Activated CD4-positive, alpha-beta memory T cell treated with anti-CD3 and anti-CD28 coated beads for 36 hours (primary cell): ENCODE measurements at regions not wholly inside any gene's neighbourhood (a gene's known extent, or its start where the extent isn't known, plus 50 kb on each side); places are given as distances from the start of the nearest gene placed in this dataset.
"Not testable (repeated sequence)": the region's sequence is repeated elsewhere in the genome, so short reads cannot be mapped to it uniquely, and the experiment has no call there.

Source experiments
- CTCF ChIA-PET: fragments of 350-600 bp; sonication (Branson Sonifier 250); formaldehyde crosslinking; loops from one replicate; lab custom pipeline; 2021; ENCODE audit warnings: antibody characterized with exemption, inconsistent platforms; lab: Charles Lee
- POLR2A ChIA-PET: fragments of 350-600 bp; sonication (Branson Sonifier 250); formaldehyde crosslinking; loops from one replicate; lab custom pipeline; 2021; ENCODE audit warnings: antibody characterized with exemption; lab: Charles Lee
- DNase-seq: peaks from one replicate; pipeline ENCODE4 v3.0.0-alpha.2; 2020
- H3K27ac Mint-ChIP-seq: one replicate; pipeline ENCODE4 v1.8.0; 2021; ENCODE audit warnings: mixed read lengths
- H3K27me3 Mint-ChIP-seq: one replicate; pipeline ENCODE4 v1.8.0; 2021; ENCODE audit warnings: mixed read lengths
- H3K36me3 Mint-ChIP-seq: one replicate; pipeline ENCODE4 v1.8.0; 2021; ENCODE audit warnings: mixed read lengths
- H3K4me1 Mint-ChIP-seq: one replicate; pipeline ENCODE4 v1.8.0; 2021; ENCODE audit warnings: low read depth, mixed read lengths
- H3K4me3 Mint-ChIP-seq: one replicate; pipeline ENCODE4 v1.8.0; 2021; ENCODE audit warnings: mild to moderate bottlenecking, mixed read lengths
- H3K9me3 Mint-ChIP-seq: one replicate; pipeline ENCODE4 v1.8.0; 2021; ENCODE audit warnings: mixed read lengths
- intact Hi-C: fragments of 100-400 bp; cut with micrococcal nuclease; formaldehyde crosslinking; loops from one replicate; pipeline ENCODE4 v1.15.1; 2023

DNA sequence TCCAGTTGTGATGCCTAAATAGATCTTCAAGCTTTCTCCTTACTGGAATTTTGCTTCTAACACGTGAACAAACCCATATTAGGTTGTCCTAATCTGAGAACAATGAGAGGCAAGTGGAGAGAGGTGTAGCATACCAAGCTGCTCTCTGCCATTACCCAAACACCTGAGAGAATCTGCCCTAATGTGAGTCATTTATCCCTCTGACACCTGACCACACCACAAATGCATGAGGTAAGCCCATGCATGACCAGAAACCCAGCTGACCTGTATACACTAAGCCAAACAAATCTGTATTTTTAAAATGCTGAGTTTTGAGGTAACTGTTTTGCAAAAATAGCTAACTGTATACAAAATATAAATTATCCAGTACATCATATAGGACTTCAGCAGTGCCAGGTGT lies 1458.1 kb upstream of the B3GALT2 start:
- Mint-ChIP-seq H3K9me3 (peaks cover 6% of the 10 kb centered on the region), H3K36me3 (no peaks in the 10 kb centered on the region), H3K27ac (no peak overlapping the region), H3K4me3 (no peak overlapping the region), H3K4me1 (no peaks in the 10 kb centered on the region), H3K27me3 (no peaks in the 10 kb centered on the region)
- ChIA-PET CTCF (interaction anchor here (0.6 kb wide), 1 partner anchor 339 kb away, joined by 3 read pairs; no protein-coding TSS in a partner anchor), POLR2A (no interaction called here)
- DNase-seq = no peak
- intact Hi-C loops = no loop called here

DNA sequence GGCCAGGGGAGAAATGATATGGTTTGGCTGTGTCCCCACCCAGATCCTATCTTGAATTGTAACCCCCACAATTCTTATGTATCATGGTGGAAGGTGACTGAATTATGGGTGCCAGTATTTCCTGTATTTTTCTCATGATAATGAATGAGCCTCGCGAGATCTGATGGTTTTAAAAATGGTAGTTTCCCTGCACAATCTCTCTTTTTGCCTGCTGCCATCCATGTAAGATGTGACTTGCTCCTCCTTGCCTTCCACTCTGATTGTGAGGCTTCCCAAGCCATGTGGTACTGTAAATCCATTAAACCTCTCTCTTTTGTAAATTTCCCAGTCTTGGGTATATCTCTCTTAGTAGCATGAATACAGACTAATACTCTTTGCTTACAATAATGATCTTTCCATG lies 1453.9 kb upstream of the B3GALT2 start:
- no peaks in the 10 kb centered on the region for H3K36me3 Mint-ChIP-seq
- intact Hi-C loops = no loop called here
- H3K4me1 Mint-ChIP-seq = no peaks in the 10 kb centered on the region
- POLR2A ChIA-PET = no interaction called here
- peaks cover 6% of the 10 kb centered on the region for H3K9me3 Mint-ChIP-seq
- DNase-seq = no peak
- no peak overlapping the region for H3K4me3 Mint-ChIP-seq
- H3K27me3 Mint-ChIP-seq = no peaks in the 10 kb centered on the region
- CTCF ChIA-PET = no interaction called here
- no peak overlapping the region for H3K27ac Mint-ChIP-seq

- POLR2A ChIA-PET = no interaction called here
- H3K4me1 Mint-ChIP-seq = no peaks in the 10 kb centered on the region
- intact Hi-C loops = no loop called here
- no peak overlapping the region for H3K27ac Mint-ChIP-seq
- no peak for DNase-seq
- no peaks in the 10 kb centered on the region for H3K36me3 Mint-ChIP-seq
- CTCF ChIA-PET = no interaction called here
- no peak overlapping the region for H3K4me3 Mint-ChIP-seq
- no peaks in the 10 kb centered on the region for H3K9me3 Mint-ChIP-seq
- H3K27me3 Mint-ChIP-seq = no peaks in the 10 kb centered on the region
Measured at GRCh38 chr1:194629011-194629410, 1442.6 kb upstream of the B3GALT2 start.

DNA sequence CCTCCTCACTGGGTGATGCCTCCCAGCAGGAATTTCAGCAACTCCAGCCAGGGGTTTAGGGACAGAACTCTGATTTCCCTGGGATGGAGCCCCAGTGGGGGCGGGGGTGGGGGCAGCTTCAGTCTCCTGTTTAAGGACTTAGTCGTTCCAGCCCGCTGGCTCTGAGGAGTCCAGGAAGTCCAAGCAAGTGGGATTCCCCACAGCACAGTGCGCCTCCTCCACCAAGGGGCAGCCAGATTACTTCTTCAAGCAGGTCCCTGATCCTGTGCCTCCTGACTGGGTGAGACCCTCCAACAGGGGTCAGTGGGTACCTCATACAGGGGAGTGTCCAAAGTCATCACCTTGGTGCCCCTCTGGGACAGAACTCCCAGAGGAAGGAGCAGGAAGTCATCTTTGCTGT lies 1438.4 kb upstream of the B3GALT2 start:
- H3K4me3 Mint-ChIP-seq = no peak overlapping the region
- DNase-seq = no peak
- no peaks in the 10 kb centered on the region for H3K4me1 Mint-ChIP-seq
- no peaks in the 10 kb centered on the region for H3K36me3 Mint-ChIP-seq
- intact Hi-C loops = no loop called here
- H3K27ac Mint-ChIP-seq = no peak overlapping the region
- no peaks in the 10 kb centered on the region for H3K27me3 Mint-ChIP-seq
- H3K9me3 Mint-ChIP-seq = no peaks in the 10 kb centered on the region
- ChIA-PET CTCF (no interaction called here), POLR2A (no interaction called here)

DNA sequence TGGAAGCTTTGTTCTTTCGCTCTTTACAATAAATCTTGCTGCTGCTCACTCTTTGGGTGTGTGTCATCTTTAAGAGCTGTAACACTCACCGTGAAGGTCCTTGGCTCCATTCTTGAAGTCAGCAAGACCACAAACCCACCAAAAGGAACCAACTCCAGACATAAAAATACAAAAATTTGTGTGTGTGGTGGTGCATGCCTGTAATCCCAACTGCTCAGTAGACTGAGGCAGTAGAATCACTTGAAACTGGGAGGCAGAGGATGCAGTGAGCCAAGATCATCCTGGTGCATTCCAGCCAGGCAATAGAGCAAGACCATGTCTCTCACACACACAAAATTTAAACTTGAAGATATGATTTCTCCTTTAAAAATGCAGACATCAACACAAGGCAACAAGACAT lies 1431.7 kb upstream of the B3GALT2 start:
- DNase-seq = no peak
- Mint-ChIP-seq H3K9me3 (peaks cover 4% of the 10 kb centered on the region), H3K27ac (no peak overlapping the region), H3K4me3 (no peak overlapping the region), H3K36me3 (no peaks in the 10 kb centered on the region), H3K4me1 (no peaks in the 10 kb centered on the region), H3K27me3 (no peaks in the 10 kb centered on the region)
- intact Hi-C loops = no loop called here
- CTCF ChIA-PET = no interaction called here
- POLR2A ChIA-PET = no interaction called here

DNA sequence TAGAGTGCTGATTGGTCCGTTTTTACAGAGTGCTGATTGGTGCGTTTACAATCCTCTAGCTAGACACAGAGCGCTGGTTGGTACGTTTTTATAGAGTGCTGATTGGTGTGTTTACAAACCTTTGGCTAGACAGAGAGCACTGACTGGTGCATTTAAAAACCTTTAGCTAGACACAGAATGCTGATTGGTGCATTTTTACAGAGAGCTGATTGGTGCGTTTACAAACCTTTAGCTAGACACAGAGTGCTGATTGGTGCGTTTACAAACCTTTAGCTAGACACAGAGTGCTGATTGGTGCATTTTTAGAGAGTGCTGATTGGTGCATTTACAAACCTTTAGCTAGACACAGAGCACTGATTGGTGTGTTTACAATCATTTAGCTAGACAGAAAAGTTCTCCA lies 1430.9 kb upstream of the B3GALT2 start:
- H3K4me1 Mint-ChIP-seq, intact Hi-C loops, H3K27ac Mint-ChIP-seq, DNase-seq, H3K27me3 Mint-ChIP-seq, H3K4me3 Mint-ChIP-seq, H3K9me3 Mint-ChIP-seq, CTCF ChIA-PET, H3K36me3 Mint-ChIP-seq, POLR2A ChIA-PET: not testable (repeated sequence)

DNA sequence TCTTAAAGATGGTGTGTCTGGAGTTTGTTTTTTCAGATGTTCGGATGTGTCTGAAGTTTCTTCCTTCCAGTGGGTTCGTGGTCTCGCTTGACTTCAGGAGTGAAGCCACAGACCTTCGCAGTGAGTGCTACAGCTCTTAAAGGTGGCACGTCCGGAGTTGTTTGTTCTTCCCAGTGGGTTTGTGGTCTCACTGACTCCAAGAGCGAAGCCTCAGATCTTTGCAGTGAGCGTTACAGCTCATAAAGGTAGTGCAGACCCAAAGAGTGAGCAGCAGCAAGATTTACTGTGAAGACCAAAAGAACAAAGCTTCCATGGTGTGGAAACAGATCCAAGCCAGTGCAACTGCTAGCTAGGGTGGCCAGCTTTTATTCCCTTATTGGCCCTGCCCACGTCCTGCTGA lies 1430.4 kb upstream of the B3GALT2 start:
- POLR2A ChIA-PET = no interaction called here
- H3K4me3 Mint-ChIP-seq = no peak overlapping the region
- H3K9me3 Mint-ChIP-seq = peaks cover 4% of the 10 kb centered on the region
- CTCF ChIA-PET = no interaction called here
- no peaks in the 10 kb centered on the region for H3K4me1 Mint-ChIP-seq
- no peaks in the 10 kb centered on the region for H3K36me3 Mint-ChIP-seq
- no peak for DNase-seq
- H3K27me3 Mint-ChIP-seq = no peaks in the 10 kb centered on the region
- intact Hi-C loops = no loop called here
- no peak overlapping the region for H3K27ac Mint-ChIP-seq

GRCh38 chr1:194602184-194602583 lies 1415.8 kb upstream of the B3GALT2 start:
- Mint-ChIP-seq H3K27ac (no peak overlapping the region), H3K36me3 (no peaks in the 10 kb centered on the region), H3K27me3 (no peaks in the 10 kb centered on the region), H3K9me3 (peaks cover under 1% of the 10 kb centered on the region), H3K4me1 (no peaks in the 10 kb centered on the region), H3K4me3 (no peak overlapping the region)
- intact Hi-C loops = no loop called here
- ChIA-PET CTCF (no interaction called here), POLR2A (no interaction called here)
- no peak for DNase-seq

DNA sequence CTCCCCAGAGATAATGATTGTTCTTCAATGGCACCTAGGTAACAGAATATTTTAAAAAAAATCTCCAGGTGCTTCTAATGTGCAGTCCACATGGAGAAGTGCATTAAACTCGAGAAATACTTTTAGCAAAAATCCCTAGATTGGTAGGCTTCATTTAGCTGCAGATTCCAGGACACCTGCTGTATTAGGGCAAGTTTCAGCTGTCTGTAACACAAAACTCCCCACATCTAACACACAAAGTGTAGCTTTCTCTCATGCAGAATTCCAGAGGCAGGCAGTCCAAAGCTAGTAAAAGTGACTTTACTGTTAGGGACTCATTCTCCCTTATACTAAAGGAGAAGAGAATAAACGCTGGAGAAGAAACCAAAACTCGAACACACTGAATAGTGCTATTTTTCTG lies 1414.3 kb upstream of the B3GALT2 start:
- H3K9me3 Mint-ChIP-seq = no peaks in the 10 kb centered on the region
- intact Hi-C loops = no loop called here
- DNase-seq = no peak
- H3K4me1 Mint-ChIP-seq = no peaks in the 10 kb centered on the region
- ChIA-PET CTCF (interaction anchor here (0.6 kb wide), 1 partner anchor 537 kb away, joined by 3 read pairs; no protein-coding TSS in a partner anchor), POLR2A (no interaction called here)
- no peaks in the 10 kb centered on the region for H3K36me3 Mint-ChIP-seq
- H3K27me3 Mint-ChIP-seq = no peaks in the 10 kb centered on the region
- H3K4me3 Mint-ChIP-seq = no peak overlapping the region
- no peak overlapping the region for H3K27ac Mint-ChIP-seq

DNA sequence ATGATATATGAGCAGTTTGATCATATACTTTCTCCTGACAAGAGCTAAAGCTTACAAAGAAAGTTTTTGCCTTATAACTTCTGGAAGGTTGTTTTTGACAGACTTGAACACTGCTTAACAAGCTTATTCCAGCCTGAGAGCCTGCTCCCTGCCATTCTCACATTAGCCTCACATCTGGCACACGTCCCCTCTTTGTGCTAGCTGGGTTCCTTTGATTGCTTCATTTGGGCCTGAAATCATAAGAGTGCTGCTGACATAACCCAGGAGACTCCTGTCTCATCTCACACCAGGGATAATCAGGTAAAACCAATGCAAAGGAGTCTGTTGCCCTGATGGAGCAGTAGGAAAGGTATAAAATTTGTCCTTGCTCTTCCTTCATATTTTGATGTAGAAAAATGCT lies 1411.7 kb upstream of the B3GALT2 start:
- no peak for DNase-seq
- H3K27me3 Mint-ChIP-seq = no peaks in the 10 kb centered on the region
- H3K4me1 Mint-ChIP-seq = no peaks in the 10 kb centered on the region
- H3K27ac Mint-ChIP-seq = no peak overlapping the region
- H3K9me3 Mint-ChIP-seq = no peaks in the 10 kb centered on the region
- no peaks in the 10 kb centered on the region for H3K36me3 Mint-ChIP-seq
- POLR2A ChIA-PET = no interaction called here
- no peak overlapping the region for H3K4me3 Mint-ChIP-seq
- intact Hi-C loops = no loop called here
- CTCF ChIA-PET = no interaction called here

DNA sequence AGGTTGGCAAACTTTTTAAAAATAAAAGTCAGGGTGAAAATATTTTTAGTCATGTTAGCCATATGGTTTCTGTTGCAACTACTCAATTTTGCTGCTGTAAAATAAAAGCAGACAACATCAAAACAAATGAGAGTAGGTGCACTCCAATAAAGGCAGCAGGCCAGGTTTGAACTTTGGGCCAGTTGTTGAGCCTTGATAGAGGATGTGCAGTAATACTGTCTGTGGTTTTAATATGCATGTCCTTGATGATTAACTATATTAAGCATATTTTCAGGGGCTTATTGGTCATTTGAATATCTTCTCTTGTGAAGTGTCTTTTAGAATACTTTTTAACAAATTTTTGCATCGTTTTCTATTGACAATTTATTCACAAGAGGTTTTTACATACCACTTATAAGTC lies 1399.9 kb upstream of the B3GALT2 start:
- DNase-seq = no peak
- ChIA-PET CTCF (no interaction called here), POLR2A (no interaction called here)
- Mint-ChIP-seq H3K4me1 (no peaks in the 10 kb centered on the region), H3K36me3 (no peaks in the 10 kb centered on the region), H3K27me3 (no peaks in the 10 kb centered on the region), H3K9me3 (no peaks in the 10 kb centered on the region), H3K27ac (no peak overlapping the region), H3K4me3 (no peak overlapping the region)
- intact Hi-C loops = no loop called here

GRCh38 chr1:194584052-194584451 lies 1397.6 kb upstream of the B3GALT2 start:
- DNase-seq = no peak
- intact Hi-C loops = no loop called here
- POLR2A ChIA-PET = no interaction called here
- no peaks in the 10 kb centered on the region for H3K9me3 Mint-ChIP-seq
- no peaks in the 10 kb centered on the region for H3K4me1 Mint-ChIP-seq
- no peaks in the 10 kb centered on the region for H3K36me3 Mint-ChIP-seq
- no peaks in the 10 kb centered on the region for H3K27me3 Mint-ChIP-seq
- CTCF ChIA-PET = interaction anchor here (0.7 kb wide), 1 partner anchor 314 kb away, joined by 3 read pairs; no protein-coding TSS in a partner anchor
- no peak overlapping the region for H3K4me3 Mint-ChIP-seq
- H3K27ac Mint-ChIP-seq = no peak overlapping the region

DNA sequence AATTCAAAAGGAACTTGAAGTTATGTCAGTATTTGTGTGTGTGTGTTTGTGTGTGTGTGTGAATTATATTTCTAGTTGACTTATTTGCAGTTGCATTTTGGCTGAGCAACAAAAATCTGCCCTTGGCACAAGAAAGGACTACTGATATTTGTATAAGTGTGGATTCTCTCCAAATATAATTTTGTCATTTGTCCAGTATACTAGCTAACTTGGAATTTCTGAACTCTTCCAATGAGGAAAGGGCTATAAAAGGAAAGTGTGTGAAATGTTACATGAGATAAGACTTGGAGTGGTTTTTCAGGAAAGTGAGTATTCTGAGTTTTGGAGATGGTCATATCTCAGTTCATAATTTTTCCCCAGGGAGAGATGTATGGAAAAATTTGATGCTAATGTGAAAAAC lies 1384.1 kb upstream of the B3GALT2 start:
- ChIA-PET POLR2A (no interaction called here), CTCF (no interaction called here)
- Mint-ChIP-seq H3K27ac (no peak overlapping the region), H3K4me1 (no peaks in the 10 kb centered on the region), H3K4me3 (no peak overlapping the region), H3K9me3 (no peaks in the 10 kb centered on the region), H3K27me3 (no peaks in the 10 kb centered on the region), H3K36me3 (no peaks in the 10 kb centered on the region)
- intact Hi-C loops = no loop called here
- DNase-seq = no peak

- intact Hi-C loops = no loop called here
- CTCF ChIA-PET = no interaction called here
- H3K4me3 Mint-ChIP-seq = no peak overlapping the region
- no peaks in the 10 kb centered on the region for H3K4me1 Mint-ChIP-seq
- POLR2A ChIA-PET = no interaction called here
- no peak for DNase-seq
- no peaks in the 10 kb centered on the region for H3K36me3 Mint-ChIP-seq
- H3K27me3 Mint-ChIP-seq = no peaks in the 10 kb centered on the region
- no peaks in the 10 kb centered on the region for H3K9me3 Mint-ChIP-seq
- H3K27ac Mint-ChIP-seq = no peak overlapping the region
Measured at GRCh38 chr1:194568610-194569009, 1382.2 kb upstream of the B3GALT2 start.
